D721Med (cell line): ENCODE measurements at regions not wholly inside any gene's neighbourhood (a gene's known extent, or its start where the extent isn't known, plus 50 kb on each side); places are given as distances from the start of the nearest gene placed in this dataset.

Source experiments
- DNase-seq: peaks from one replicate; pipeline ENCODE4 v3.0.0; 2011; ENCODE audit warnings: low spot score; ENCODE audit not compliant: insufficient read length
- FAIRE-seq: peaks from 2 replicates; lab custom pipeline; 2011; peaks lifted over from hg19 to GRCh38; lab: Jason Lieb, UNC
- TF ChIP-seq, protein P1 (sequence below): IDR thresholded peaks from 2 replicates; pipeline ENCODE4 v1.5.1; 2012; ENCODE audit warnings: mild to moderate bottlenecking, control low read depth; ENCODE audit not compliant: insufficient read depth; ENCODE audit errors: missing control alignments

DNA sequence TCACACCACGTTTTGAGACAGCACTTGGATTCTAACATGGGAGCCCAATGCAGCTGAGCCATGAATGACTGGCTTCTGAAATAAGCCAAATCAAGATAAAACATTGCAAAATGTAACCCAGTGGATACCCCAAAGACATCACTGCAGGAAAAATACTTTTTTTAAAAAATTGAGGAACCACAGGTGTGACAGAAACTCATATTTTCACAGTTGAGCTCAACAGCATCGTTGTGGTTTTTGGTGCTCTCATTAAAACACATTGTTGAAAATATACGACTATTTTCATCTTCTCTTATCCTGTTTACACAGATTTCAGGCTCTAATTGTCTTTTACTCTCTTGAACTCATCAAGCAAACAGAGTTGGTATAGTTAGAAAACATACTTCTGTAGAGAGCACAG lies 429.3 kb upstream of the VRK2 start:
- DNase-seq (no peak), FAIRE-seq (no peak)
- TF ChIP-seq, protein P1, sequence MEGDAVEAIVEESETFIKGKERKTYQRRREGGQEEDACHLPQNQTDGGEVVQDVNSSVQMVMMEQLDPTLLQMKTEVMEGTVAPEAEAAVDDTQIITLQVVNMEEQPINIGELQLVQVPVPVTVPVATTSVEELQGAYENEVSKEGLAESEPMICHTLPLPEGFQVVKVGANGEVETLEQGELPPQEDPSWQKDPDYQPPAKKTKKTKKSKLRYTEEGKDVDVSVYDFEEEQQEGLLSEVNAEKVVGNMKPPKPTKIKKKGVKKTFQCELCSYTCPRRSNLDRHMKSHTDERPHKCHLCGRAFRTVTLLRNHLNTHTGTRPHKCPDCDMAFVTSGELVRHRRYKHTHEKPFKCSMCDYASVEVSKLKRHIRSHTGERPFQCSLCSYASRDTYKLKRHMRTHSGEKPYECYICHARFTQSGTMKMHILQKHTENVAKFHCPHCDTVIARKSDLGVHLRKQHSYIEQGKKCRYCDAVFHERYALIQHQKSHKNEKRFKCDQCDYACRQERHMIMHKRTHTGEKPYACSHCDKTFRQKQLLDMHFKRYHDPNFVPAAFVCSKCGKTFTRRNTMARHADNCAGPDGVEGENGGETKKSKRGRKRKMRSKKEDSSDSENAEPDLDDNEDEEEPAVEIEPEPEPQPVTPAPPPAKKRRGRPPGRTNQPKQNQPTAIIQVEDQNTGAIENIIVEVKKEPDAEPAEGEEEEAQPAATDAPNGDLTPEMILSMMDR, result no peak

DNA sequence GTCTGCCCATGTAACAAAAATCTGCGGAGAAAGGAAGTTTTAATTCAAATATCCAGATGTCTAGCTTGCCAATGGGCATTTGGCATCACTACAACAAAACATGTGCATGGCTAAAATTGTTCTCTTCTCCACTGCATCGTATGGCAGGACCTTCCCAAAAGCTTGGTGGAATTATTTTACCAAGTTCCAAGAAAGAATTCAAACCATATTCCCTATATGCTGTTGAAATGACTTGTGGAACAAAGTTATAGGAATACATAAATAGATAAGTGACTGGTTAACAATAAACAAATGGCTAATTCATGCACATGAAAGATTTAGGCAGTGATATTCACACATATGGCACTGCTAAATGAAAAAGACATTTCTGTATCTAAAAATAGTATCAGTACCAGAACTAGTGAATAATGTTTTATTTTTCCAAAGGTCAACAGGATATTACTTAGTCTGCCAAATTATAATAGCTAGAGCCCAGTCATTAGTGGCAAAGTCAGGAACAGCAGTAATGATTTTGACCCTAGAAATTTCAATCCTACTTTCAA lies 425.4 kb upstream of the VRK2 start:
- TF ChIP-seq, protein P1, result no peak
- DNase-seq (no peak), FAIRE-seq (no peak)

DNA sequence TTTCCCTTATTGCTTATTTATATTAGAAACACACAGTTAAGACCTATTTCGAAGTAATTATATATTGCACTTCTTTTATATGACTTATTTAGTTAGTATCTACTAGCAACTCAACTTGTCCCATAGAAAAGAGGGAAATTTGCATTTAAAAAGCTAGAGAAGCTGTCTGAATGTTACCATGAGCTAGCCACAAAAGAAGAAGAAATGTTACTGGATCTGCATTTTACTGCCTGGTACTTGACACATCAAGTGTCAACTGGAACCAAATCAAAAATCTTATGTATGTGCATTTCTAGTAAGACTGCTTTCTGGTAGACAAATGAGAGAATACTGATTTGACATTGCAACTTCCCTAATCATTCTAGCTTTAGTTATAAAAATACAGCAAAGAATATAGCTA lies 424.6 kb upstream of the VRK2 start:
- no peak for FAIRE-seq
- no peak for DNase-seq
- TF ChIP-seq, protein P1, result no peak

DNA sequence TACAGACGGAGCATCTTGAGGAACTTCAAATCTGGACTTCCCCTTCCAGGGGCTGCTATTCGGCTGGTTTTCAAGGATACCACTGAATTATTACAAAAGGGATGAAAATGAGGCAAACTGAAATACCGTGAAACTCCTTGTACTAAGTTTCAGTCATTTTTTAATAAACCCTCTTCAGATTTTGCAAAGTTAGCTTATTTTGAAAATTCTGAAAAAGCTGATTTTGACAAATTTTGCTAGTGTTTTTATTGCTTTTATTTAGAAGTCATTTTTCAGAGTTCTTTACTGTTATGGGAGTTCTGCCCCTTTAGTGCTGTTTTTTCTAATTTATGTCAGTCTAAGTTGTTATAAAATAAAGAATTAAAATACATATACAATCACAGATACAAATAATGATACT lies 390.4 kb upstream of the VRK2 start:
- DNase-seq (no peak), FAIRE-seq (no peak)
- TF ChIP-seq, protein P1, result no peak

DNA sequence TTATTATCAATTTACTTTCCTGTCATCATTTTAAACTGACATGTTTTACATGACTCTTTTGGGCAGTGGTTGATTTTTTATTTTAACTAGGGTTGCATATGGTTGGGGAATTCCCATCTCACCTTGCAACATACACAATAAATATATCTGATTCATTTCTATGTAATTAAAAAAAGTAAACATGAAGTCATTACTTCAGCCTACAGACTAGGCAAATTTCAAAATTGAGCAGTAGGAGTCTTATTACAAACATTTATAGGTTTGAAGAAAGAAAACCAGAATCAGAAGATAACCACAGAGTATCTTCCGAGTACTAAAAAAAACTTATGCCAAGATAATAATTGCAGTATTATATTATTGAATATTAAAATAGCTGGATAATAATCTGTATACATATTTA lies 377.0 kb upstream of the VRK2 start:
- DNase-seq (no peak), FAIRE-seq (no peak)
- TF ChIP-seq, protein P1, result no peak

DNA sequence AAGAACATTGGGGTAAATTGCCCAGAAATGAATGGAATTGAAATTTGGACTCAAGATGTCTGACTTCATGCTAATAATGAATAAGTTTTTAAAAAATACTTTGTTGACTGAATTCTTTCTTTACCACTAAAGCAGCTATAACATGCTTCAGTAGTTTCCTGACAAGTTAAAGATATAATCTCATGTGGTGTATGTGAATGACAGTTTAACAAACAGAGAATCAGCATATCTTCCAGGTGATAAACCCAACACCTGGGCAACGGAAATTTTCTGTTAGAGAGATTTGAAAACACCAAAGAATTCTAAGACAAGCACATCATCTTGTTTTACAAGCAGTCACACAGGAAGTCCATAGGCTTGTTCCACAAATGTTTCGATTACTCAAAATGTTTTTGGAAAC lies 372.6 kb upstream of the VRK2 start:
- DNase-seq (no peak), FAIRE-seq (no peak)
- TF ChIP-seq, protein P1, result no peak

DNA sequence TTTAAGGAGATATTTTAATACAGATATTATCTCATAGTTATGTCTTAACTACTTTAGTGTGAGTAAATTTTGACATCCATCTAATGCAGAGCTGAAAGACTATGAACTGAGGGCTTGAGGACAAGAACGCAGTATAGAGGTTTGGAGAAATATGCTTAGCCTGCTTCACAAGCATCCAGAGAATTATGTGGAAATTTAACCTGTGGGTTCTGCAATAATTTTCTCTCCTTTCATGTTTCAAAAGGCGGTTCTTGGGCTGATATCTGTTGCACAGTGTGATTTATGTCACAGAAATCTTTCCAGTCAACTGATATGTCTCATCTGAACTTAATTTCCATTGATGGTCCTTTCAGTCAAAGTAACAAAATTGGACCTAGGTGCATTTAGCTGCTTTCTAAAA lies 371.9 kb upstream of the VRK2 start:
- DNase-seq (no peak), FAIRE-seq (no peak)
- TF ChIP-seq, protein P1, result no peak
